Neuron (in vitro differentiated cells): ENCODE measurements at regions not wholly inside any gene's neighbourhood (a gene's known extent, or its start where the extent isn't known, plus 50 kb on each side); places are given as distances from the start of the nearest gene placed in this dataset.

Source experiments
- H2AFZ ChIP-seq: one replicate; pipeline ENCODE4 v1.6.1; 2013; ENCODE audit warnings: low read depth, mild to moderate bottlenecking, inconsistent platforms, low read length, moderate library complexity
- H3K27me3 ChIP-seq: one replicate; pipeline ENCODE4 v1.6.1; 2013; ENCODE audit warnings: low read length; ENCODE audit not compliant: insufficient read depth
- H3K36me3 ChIP-seq: one replicate; pipeline ENCODE4 v1.6.1; 2013; ENCODE audit warnings: low read length; ENCODE audit not compliant: insufficient read depth
- H3K4me1 ChIP-seq: one replicate; pipeline ENCODE4 v1.6.1; 2013; ENCODE audit warnings: low read length; ENCODE audit not compliant: insufficient read depth
- H3K4me3 ChIP-seq: 2 replicates; pipeline ENCODE4 v1.5.1; 2013; ENCODE audit warnings: mild to moderate bottlenecking, low read length, moderate library complexity
- H3K9me3 ChIP-seq: one replicate; pipeline ENCODE4 v1.6.1; 2013; ENCODE audit warnings: low read length

DNA sequence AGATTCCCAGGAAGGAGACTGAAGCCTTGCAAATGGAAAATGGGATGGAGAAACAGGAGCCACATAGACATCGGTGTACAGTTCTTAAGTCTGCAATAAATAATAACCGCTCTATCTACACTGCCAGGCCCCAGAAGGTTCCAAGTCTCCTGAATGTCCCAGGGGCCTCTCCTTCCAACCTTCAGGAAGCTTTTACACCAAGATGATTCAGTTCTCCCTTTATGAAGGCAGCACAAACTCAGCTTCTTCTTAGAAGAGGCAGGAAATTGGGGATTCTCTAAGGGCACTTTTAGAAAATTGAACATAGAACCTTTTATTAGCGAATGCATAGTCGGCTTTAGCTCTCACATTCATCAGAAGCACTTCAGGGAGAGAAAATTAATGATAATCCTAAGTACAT is 130.8 kb upstream of the LYZL1 start:
- Histone ChIP-seq H2AFZ (no peak overlapping the region), H3K9me3 (no peaks in the 10 kb centered on the region), H3K4me1 (no peaks in the 10 kb centered on the region), H3K4me3 (no peak overlapping the region), H3K27me3 (no peaks in the 10 kb centered on the region), H3K36me3 (no peaks in the 10 kb centered on the region)

- Histone ChIP-seq H2AFZ (no peak overlapping the region), H3K4me1 (no peaks in the 10 kb centered on the region), H3K36me3 (no peaks in the 10 kb centered on the region), H3K27me3 (no peaks in the 10 kb centered on the region), H3K4me3 (no peak overlapping the region), H3K9me3 (no peaks in the 10 kb centered on the region)
Measured at GRCh38 chr10:29160150-29160617, 128.7 kb upstream of the LYZL1 start.

DNA sequence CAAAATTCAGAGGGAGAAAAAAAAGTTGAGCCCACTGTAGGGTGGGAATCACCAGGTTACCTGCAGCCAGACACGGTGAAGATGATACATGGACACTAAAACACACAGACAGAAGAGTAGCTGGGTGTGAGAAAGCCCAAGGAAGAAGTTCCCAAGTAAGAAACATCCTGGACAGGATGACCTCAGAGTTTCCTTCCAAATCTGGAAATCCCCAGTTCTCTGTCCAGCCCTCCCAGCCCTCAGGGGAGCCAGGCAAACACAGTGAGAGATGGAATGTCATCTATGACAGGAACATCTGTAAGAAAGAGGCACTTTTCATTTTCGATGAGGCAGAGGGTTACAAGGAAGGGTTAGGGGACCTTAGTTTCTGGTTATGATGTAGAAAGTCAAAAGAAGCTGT is 125.1 kb upstream of the LYZL1 start:
- H3K4me1 ChIP-seq = no peaks in the 10 kb centered on the region
- H3K9me3 ChIP-seq = no peaks in the 10 kb centered on the region
- no peak overlapping the region for H2AFZ ChIP-seq
- no peaks in the 10 kb centered on the region for H3K27me3 ChIP-seq
- H3K36me3 ChIP-seq = no peaks in the 10 kb centered on the region
- no peak overlapping the region for H3K4me3 ChIP-seq

GRCh38 chr10:29166713-29167112 is 122.2 kb upstream of the LYZL1 start:
- H3K4me1 ChIP-seq = peaks cover under 1% of the 10 kb centered on the region
- H3K27me3 ChIP-seq = no peaks in the 10 kb centered on the region
- H3K4me3 ChIP-seq = no peak overlapping the region
- H2AFZ ChIP-seq = no peak overlapping the region
- no peaks in the 10 kb centered on the region for H3K9me3 ChIP-seq
- H3K36me3 ChIP-seq = no peaks in the 10 kb centered on the region

- Histone ChIP-seq H3K4me1 (peaks cover 3% of the 10 kb centered on the region), H3K36me3 (no peaks in the 10 kb centered on the region), H3K9me3 (no peaks in the 10 kb centered on the region), H3K4me3 (no peak overlapping the region), H3K27me3 (no peaks in the 10 kb centered on the region), H2AFZ (no peak overlapping the region)
Measured at GRCh38 chr10:29169021-29169420, 119.8 kb upstream of the LYZL1 start.

GRCh38 chr10:29171717-29172116 is 117.2 kb upstream of the LYZL1 start:
- Histone ChIP-seq H3K36me3 (no peaks in the 10 kb centered on the region), H3K4me1 (peaks cover 3% of the 10 kb centered on the region), H3K4me3 (no peak overlapping the region), H3K27me3 (no peaks in the 10 kb centered on the region), H2AFZ (no peak overlapping the region), H3K9me3 (no peaks in the 10 kb centered on the region)

DNA sequence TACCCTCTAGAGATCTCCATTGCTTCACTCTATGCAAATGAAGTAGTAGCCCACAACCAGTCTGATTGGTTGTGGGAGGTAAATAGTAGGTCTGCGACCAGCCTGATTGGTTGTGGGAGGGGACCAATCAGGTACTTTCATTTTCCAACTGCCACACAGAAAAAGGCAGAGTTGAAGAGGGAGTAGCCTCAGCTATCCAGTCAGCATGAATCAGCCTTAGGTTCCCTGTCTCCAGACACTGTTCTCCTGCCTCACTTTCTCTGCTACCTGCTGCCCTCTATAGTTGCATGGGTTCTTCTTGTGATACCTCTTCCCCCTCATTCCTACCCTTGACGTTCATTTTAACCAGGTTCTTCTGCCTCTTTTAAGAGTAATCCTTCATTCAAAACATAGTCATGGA is 114.5 kb upstream of the LYZL1 start:
- H3K36me3 ChIP-seq = no peaks in the 10 kb centered on the region
- H3K4me1 ChIP-seq = peaks cover 3% of the 10 kb centered on the region

GRCh38 chr10:29176845-29177832 is 111.7 kb upstream of the LYZL1 start:
- Histone ChIP-seq H2AFZ (no peak overlapping the region), H3K4me1 (no peaks in the 10 kb centered on the region), H3K9me3 (no peaks in the 10 kb centered on the region), H3K36me3 (no peaks in the 10 kb centered on the region), H3K4me3 (no peak overlapping the region), H3K27me3 (no peaks in the 10 kb centered on the region)

More for the DNA sequence above, 114.5 kb upstream of the LYZL1 start:
- Histone ChIP-seq H3K27me3 (no peaks in the 10 kb centered on the region), H2AFZ (no peak overlapping the region), H3K9me3 (no peaks in the 10 kb centered on the region), H3K4me3 (no peak overlapping the region)

DNA sequence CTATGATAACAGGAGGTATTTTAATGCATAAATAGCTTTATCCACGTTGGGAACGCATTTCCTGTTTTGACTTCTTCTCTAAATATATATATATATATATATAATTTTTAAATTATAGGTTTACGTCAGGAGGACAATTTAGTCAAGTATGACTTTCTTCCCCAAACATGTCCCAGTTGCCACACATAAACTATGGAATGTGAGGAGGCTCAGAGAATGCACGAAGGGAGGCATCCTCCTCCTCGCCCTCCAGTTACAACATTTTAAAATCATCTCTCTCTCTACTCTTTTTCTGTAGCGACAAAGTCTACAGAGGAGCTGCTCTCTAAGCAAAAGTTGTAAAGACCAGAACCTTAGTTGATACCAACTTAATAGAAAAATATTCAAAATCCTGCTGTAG is 106.9 kb upstream of the LYZL1 start:
- no peak overlapping the region for H2AFZ ChIP-seq
- H3K9me3 ChIP-seq = no peaks in the 10 kb centered on the region
- no peak overlapping the region for H3K4me3 ChIP-seq
- no peaks in the 10 kb centered on the region for H3K36me3 ChIP-seq
- no peaks in the 10 kb centered on the region for H3K4me1 ChIP-seq
- no peaks in the 10 kb centered on the region for H3K27me3 ChIP-seq

GRCh38 chr10:29183301-29183945 is 105.4 kb upstream of the LYZL1 start:
- H3K36me3 ChIP-seq = no peaks in the 10 kb centered on the region
- H2AFZ ChIP-seq = no peak overlapping the region
- H3K27me3 ChIP-seq = no peaks in the 10 kb centered on the region

DNA sequence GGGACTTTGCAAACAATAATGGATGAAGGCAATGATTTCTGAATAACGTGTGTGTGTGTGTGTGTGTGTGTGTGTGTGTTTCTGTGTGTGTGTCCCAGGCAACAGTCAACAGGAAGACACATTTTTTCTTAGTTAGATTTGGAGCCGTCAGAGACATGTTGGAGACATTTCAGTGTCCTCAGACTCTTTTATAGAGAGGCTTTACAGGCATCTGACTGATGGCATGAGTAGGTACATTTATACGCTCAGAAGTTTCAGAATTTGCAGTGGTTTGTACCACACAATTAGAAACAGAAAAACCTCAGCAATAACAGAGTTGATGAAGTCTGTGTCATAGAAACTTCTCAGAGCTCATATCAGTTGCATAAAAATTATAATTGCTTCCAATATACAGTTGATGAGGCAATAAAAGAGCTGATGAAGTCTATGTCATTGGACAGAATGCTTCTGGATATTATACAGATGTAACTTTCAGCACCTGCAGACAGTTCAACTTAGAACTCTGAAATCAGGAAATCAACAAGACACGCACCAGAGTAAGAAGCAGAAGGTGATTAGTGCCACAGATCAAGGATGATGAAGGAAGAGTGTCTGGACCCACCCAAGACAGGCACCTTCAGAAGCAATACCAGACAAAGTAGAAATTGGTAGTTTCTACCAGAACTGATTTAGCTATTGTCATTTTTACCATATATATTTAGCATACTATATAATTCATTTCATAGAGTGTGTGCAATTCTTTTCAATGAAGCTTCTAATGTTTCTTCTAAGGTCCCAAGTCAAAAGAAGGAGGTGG is 104.5 kb upstream of the LYZL1 start:
- Histone ChIP-seq H3K27me3 (no peaks in the 10 kb centered on the region), H3K36me3 (no peaks in the 10 kb centered on the region), H3K9me3 (no peaks in the 10 kb centered on the region), H2AFZ (no peak overlapping the region), H3K4me1 (no peaks in the 10 kb centered on the region), H3K4me3 (no peak overlapping the region)

More at GRCh38 chr10:29183301-29183945, 105.4 kb upstream of the LYZL1 start:
- Histone ChIP-seq H3K4me3 (no peak overlapping the region), H3K4me1 (no peaks in the 10 kb centered on the region), H3K9me3 (no peaks in the 10 kb centered on the region)

DNA sequence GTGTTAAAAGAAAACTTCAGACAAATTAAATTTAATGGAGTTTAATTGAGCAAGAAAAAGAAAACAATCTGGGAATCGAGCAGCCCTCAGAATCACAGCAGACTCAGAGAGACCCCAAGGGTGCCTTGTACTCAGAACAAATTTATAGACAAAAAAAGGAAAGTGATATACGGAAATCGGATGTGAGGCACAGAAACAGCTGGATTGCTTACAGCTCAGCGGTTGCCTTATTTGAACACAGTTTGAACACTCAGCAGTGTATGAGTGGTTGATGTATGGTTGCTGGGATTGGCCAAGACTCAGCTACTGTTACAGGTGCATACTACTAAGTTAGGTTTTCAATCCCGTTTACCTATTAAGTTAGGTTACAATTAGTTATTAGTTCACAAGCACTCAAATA is 103.8 kb upstream of the LYZL1 start:
- no peak overlapping the region for H2AFZ ChIP-seq
- no peak overlapping the region for H3K4me3 ChIP-seq
- H3K27me3 ChIP-seq = no peaks in the 10 kb centered on the region
- no peaks in the 10 kb centered on the region for H3K36me3 ChIP-seq
- H3K4me1 ChIP-seq = no peaks in the 10 kb centered on the region
- H3K9me3 ChIP-seq = no peaks in the 10 kb centered on the region

DNA sequence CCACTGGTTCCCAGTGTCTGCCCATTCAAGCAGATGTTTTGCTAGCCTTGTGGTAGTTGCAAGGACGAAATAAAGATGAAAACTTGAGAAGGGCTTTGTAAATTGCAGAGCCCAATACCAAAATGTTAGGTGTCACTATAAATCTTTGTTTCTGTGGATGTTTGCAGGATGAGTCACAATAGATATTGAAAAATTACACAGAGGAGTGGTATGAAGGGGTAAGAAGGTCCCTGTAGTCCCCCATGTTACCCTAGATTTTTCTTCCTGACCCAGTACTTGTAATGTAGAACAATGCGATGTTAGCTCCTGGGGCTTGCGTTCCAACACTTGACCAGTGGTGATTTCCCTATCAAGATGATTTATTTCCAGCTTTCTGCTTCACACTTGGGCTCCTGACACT is 102.6 kb upstream of the LYZL1 start:
- Histone ChIP-seq H3K36me3 (no peaks in the 10 kb centered on the region), H3K9me3 (no peaks in the 10 kb centered on the region)

More for the DNA sequence above, 102.6 kb upstream of the LYZL1 start:
- no peak overlapping the region for H2AFZ ChIP-seq
- no peaks in the 10 kb centered on the region for H3K27me3 ChIP-seq
- no peaks in the 10 kb centered on the region for H3K4me1 ChIP-seq
- H3K4me3 ChIP-seq = no peak overlapping the region
